22Rv1 (cell line): ENCODE measurements at regions not wholly inside any gene's neighbourhood (a gene's known extent, or its start where the extent isn't known, plus 50 kb on each side); places are given as distances from the start of the nearest gene placed in this dataset.

ENCODE experiments used
- ZFX ChIP-seq: fragments of 450-650 bp; IDR thresholded peaks from 2 replicates; pipeline ENCODE4 v1.6.1; 2017; ENCODE audit warnings: antibody characterized with exemption, borderline replicate concordance
- TF ChIP-seq, protein P1 (sequence below): fragments of 450-650 bp; IDR thresholded peaks from 2 replicates; pipeline ENCODE4 v1.5.1; 2017; ENCODE audit warnings: mild to moderate bottlenecking

DNA sequence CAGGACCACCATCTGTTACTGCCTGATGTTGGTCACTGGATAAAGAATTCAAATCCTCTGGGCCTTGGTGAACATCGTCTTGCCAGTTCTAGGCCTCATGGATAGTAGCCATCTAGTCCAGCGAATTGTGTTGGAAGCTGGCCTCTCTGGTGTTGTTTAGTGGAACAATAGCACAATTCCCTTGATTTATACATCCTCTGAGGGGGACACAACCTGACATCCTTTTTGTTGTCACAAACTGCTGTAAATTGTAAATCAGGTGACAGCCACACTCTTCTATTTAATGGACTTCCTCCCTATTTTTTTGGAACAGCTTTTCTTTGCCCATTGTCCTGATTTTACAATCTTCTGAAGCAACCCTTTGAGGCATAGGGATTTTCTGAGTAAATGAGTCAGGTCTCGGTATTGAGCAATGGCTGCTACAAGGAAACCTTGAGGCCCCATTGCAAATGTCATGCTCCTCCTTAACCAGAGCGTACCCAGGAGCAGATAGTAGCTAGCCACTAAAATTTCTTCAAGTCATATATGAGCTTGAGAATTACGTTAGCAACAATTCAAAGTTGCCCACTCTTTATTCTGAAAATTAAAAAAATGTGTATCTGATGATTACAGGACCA lies 263.3 kb downstream of the COG6 start:
- TF ChIP-seq, protein P1, sequence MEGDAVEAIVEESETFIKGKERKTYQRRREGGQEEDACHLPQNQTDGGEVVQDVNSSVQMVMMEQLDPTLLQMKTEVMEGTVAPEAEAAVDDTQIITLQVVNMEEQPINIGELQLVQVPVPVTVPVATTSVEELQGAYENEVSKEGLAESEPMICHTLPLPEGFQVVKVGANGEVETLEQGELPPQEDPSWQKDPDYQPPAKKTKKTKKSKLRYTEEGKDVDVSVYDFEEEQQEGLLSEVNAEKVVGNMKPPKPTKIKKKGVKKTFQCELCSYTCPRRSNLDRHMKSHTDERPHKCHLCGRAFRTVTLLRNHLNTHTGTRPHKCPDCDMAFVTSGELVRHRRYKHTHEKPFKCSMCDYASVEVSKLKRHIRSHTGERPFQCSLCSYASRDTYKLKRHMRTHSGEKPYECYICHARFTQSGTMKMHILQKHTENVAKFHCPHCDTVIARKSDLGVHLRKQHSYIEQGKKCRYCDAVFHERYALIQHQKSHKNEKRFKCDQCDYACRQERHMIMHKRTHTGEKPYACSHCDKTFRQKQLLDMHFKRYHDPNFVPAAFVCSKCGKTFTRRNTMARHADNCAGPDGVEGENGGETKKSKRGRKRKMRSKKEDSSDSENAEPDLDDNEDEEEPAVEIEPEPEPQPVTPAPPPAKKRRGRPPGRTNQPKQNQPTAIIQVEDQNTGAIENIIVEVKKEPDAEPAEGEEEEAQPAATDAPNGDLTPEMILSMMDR = no peak
- TF ChIP-seq ZFX = no peak
